ENCODE measurements at regions not wholly inside any gene's neighbourhood (a gene's known extent, or its start where the extent isn't known, plus 50 kb on each side); places are given as distances from the start of the nearest gene placed in this dataset.

DNA sequence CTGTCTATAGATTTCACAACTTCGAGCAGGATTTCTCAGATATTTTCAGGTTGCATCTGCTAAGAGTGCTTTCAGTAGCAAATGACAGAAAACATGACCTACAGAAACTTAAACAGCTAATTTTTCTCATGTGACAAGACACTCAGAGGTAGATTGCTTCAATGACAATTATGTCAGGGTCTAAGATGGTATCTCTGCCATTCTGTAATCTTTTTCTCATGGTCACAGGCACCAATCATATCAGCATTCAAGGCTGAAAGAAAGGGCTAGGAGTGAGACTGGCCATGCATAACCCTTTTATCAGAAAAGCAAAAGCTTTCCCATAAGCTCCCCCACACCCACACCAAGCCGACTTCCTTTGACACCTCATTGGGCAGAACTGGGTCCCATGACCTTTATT, 450.5 kb upstream of the FAR2 start:
- intact Hi-C loops (cut with micrococcal nuclease; ENCODE audit: unreplicated experiment) = no loop called here
- no peaks in the 10 kb centered on the region for H3K36me3 ChIP-seq (ENCODE audit: insufficient read depth, low read length, poor library complexity, severe bottlenecking)
- no peak overlapping the region for H3K4me3 ChIP-seq (ENCODE audit: low read depth, low read length, poor library complexity, severe bottlenecking)
- TF ChIP-seq, protein P1, sequence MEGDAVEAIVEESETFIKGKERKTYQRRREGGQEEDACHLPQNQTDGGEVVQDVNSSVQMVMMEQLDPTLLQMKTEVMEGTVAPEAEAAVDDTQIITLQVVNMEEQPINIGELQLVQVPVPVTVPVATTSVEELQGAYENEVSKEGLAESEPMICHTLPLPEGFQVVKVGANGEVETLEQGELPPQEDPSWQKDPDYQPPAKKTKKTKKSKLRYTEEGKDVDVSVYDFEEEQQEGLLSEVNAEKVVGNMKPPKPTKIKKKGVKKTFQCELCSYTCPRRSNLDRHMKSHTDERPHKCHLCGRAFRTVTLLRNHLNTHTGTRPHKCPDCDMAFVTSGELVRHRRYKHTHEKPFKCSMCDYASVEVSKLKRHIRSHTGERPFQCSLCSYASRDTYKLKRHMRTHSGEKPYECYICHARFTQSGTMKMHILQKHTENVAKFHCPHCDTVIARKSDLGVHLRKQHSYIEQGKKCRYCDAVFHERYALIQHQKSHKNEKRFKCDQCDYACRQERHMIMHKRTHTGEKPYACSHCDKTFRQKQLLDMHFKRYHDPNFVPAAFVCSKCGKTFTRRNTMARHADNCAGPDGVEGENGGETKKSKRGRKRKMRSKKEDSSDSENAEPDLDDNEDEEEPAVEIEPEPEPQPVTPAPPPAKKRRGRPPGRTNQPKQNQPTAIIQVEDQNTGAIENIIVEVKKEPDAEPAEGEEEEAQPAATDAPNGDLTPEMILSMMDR (conservative IDR thresholded peaks at IDR 0.05; ENCODE audit: low read depth, low read length) = no peak
- TF ChIP-seq EZH2 (IDR thresholded peaks at IDR 0.05; ENCODE audit: borderline replicate concordance, low read depth, low read length, poor library complexity, severe bottlenecking) = no peak
- ChIA-PET CTCF (no interaction called here), POLR2A (ENCODE audit: low non-redundant PET) (no interaction called here)
- no peak for DNase-seq (ENCODE audit: low spot score)
- no peaks in the 10 kb centered on the region for H3K4me1 ChIP-seq (ENCODE audit: insufficient read depth, low read length, poor library complexity, severe bottlenecking)
- H3K9me3 ChIP-seq (ENCODE audit: low read depth, low read length, poor library complexity, severe bottlenecking) = no peaks in the 10 kb centered on the region
- peaks cover 3% of the 10 kb centered on the region for H3K27me3 ChIP-seq (replicated peaks; ENCODE audit: insufficient read depth, low read depth, low read length, poor library complexity)
- no TSS peak for BruUV-seq (replicated peaks)
- H3K27ac ChIP-seq (ENCODE audit: low read depth, low read length, poor library complexity, severe bottlenecking) = no peak overlapping the region

DNA sequence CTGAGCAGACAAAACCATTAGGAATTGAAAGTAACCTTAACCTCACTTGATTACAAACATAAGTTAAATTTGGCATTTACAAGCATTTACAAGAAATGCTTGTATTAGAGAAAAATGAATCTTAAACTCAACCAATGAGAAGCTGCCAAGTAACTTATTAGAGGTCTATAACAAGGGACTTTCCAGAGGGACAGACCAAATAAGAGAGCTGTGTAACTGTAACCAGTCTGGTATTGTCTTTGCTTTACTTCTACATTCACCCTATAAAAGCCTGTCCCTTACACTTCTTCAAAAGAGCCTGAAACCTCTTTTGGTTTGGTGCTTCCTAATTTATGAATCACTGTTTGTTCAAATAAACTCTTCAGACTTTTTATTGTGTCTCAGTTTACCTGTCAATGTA, 450.0 kb upstream of the FAR2 start:
- Histone ChIP-seq H3K9me3 (ENCODE audit: low read depth, low read length, poor library complexity, severe bottlenecking) (no peaks in the 10 kb centered on the region), H3K4me1 (ENCODE audit: insufficient read depth, low read length, poor library complexity, severe bottlenecking) (no peaks in the 10 kb centered on the region), H3K27me3 (replicated peaks; ENCODE audit: insufficient read depth, low read depth, low read length, poor library complexity) (peaks cover 4% of the 10 kb centered on the region), H3K27ac (ENCODE audit: low read depth, low read length, poor library complexity, severe bottlenecking) (no peak overlapping the region), H3K36me3 (ENCODE audit: insufficient read depth, low read length, poor library complexity, severe bottlenecking) (no peaks in the 10 kb centered on the region), H3K4me3 (ENCODE audit: low read depth, low read length, poor library complexity, severe bottlenecking) (no peak overlapping the region)
- intact Hi-C loops (cut with micrococcal nuclease; ENCODE audit: unreplicated experiment) = no loop called here
- BruUV-seq (replicated peaks) = no TSS peak
- no peak for TF ChIP-seq EZH2 (IDR thresholded peaks at IDR 0.05; ENCODE audit: borderline replicate concordance, low read depth, low read length, poor library complexity, severe bottlenecking)
- TF ChIP-seq, protein P1 (conservative IDR thresholded peaks at IDR 0.05; ENCODE audit: low read depth, low read length) = no peak
- ChIA-PET CTCF (no interaction called here), POLR2A (ENCODE audit: low non-redundant PET) (no interaction called here)
- DNase-seq (ENCODE audit: low spot score) = no peak

DNA sequence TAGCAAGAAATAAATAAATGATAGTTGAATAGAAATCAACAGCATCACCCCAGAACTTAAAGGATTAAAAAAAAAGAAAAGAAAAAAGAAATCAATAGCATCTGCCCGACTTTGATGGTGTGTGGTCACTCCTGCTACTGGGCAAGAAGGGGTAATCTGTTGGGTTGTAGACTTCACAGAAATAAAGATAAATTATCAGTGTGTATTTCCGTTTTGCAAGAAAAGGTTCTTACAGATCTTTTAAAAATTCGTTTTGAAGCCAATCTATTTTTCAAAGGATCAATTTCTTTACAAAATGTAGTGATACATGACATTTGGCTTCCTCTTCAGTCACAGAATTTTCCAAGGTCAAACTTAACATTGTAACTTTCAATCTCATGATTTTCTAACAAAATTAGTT, 448.9 kb upstream of the FAR2 start:
- no peak for TF ChIP-seq EZH2 (IDR thresholded peaks at IDR 0.05; ENCODE audit: borderline replicate concordance, low read depth, low read length, poor library complexity, severe bottlenecking)
- TF ChIP-seq, protein P1 (conservative IDR thresholded peaks at IDR 0.05; ENCODE audit: low read depth, low read length) = no peak
- intact Hi-C loops (cut with micrococcal nuclease; ENCODE audit: unreplicated experiment) = no loop called here
- Histone ChIP-seq H3K27ac (ENCODE audit: low read depth, low read length, poor library complexity, severe bottlenecking) (no peak overlapping the region), H3K4me1 (ENCODE audit: insufficient read depth, low read length, poor library complexity, severe bottlenecking) (no peaks in the 10 kb centered on the region), H3K4me3 (ENCODE audit: low read depth, low read length, poor library complexity, severe bottlenecking) (no peak overlapping the region), H3K9me3 (ENCODE audit: low read depth, low read length, poor library complexity, severe bottlenecking) (no peaks in the 10 kb centered on the region), H3K36me3 (ENCODE audit: insufficient read depth, low read length, poor library complexity, severe bottlenecking) (no peaks in the 10 kb centered on the region), H3K27me3 (replicated peaks; ENCODE audit: insufficient read depth, low read depth, low read length, poor library complexity) (peaks cover 4% of the 10 kb centered on the region)
- POLR2A ChIA-PET (ENCODE audit: low non-redundant PET) = no interaction called here
- no peak for DNase-seq (ENCODE audit: low spot score)
- no TSS peak for BruUV-seq (replicated peaks)
- CTCF ChIA-PET = no interaction called here
